PFSK-1 (cell line): ENCODE measurements at regions not wholly inside any gene's neighbourhood (a gene's known extent, or its start where the extent isn't known, plus 50 kb on each side); places are given as distances from the start of the nearest gene placed in this dataset.

Experiments used
- FOXP2 ChIP-seq: optimal IDR thresholded peaks from 2 replicates; pipeline ENCODE3; 2011; ENCODE audit warnings: borderline replicate concordance, control low read depth, inconsistent platforms; ENCODE audit not compliant: insufficient read depth; ENCODE audit errors: extremely low read length, extremely low read depth
- POLR2AphosphoS5 ChIP-seq: IDR thresholded peaks from 2 replicates; pipeline ENCODE4 v1.6.1; 2012; ENCODE audit warnings: low read depth, mild to moderate bottlenecking, control low read depth, low read length, moderate library complexity
- REST ChIP-seq, 2 experiments: IDR thresholded peaks; 2 replicates each; pipeline versions ENCODE4 v1.6.1 to v1.8.0; 2011 to 2012; ENCODE audit warnings: low read depth in 2 of 2, low read length in 2 of 2, control low read depth in 1 of 2, inconsistent platforms in 1 of 2, mild to moderate bottlenecking in 1 of 2, moderate library complexity in 1 of 2; ENCODE audit not compliant: insufficient read depth in 1 of 2
- SIN3A ChIP-seq: IDR thresholded peaks from 2 replicates; pipeline ENCODE4 v1.6.1; 2012; ENCODE audit warnings: mild to moderate bottlenecking, low read length, moderate library complexity, borderline replicate concordance; ENCODE audit not compliant: insufficient read depth
- TAF1 ChIP-seq: IDR thresholded peaks from 2 replicates; pipeline ENCODE4 v1.6.1; 2012; ENCODE audit warnings: low read length, control low read depth, borderline replicate concordance; ENCODE audit not compliant: insufficient read depth

DNA sequence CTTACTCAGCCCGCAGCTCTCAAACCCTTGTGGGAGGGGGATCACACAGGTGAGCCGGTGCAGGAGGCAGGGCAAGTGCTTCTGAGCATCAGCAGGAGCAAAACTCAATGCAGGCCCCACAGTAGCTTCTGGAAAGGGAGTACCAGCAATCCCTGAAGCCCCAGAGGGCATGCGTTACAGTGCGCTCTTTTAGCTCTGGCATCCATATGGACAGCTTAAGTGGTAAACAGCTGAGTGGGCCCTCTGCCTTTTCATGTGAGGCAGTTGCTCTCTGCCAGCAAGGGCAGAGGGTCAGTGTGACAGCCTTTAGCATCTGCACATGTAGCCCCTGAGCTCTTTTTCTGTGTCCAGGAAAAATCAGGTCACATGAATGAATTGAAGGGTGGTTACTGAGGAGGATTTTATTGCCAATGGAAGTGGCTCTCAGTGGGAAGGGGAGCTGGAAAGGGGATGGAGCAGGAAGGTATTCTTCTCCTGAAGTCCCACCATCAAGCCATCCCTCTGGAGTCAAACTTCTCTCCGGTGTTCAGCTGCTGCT lies 464.3 kb upstream of the THRB start:
- TF ChIP-seq POLR2AphosphoS5 (no peak), FOXP2 (no peak), REST (IDR thresholded peaks at IDR 0.05; ENCODE audit: insufficient read depth in 1 of 2, low read depth in 2 of 2, low read length in 2 of 2) (no peak), SIN3A (no peak), TAF1 (no peak)

DNA sequence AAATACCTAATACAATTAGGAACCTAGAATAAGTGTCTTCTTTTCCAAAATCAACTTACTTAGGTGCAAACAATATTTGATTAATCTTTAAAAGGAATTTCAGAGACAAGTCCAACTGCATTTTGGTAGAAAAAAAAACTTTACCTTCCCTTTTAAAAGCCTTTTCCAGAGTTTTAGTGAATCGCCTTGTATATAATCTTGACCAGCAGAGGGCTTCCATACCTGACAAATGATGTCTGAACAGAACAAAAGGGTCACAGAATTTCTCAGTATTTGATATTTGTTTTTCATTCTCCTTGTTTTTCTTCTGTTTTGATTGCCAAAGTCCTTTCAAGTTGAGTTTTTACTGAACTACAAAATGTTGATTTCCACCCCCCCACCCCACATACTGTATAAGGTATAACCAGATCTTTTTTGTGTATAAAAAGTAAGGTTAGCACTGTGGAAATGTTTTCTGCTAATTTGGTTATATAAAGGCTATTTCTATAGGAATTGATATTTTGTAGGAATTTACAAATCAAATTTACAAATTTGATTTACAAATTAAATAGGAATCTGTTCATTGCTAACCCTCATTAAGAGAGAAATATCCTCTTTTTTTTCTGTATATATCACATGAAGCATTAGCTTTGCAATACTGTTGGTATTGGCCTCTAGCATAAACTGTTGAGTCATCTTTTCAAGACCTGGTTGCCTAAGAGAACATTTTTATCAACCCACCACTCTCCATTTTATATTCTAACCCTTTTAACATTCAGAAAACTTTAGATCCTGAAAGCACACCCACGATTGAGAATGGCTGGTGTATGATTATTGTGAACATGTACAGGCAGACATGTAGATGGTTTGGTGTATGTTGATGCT lies 464.1 kb upstream of the RARB start:
- no peak for TF ChIP-seq POLR2AphosphoS5
- TF ChIP-seq TAF1, result no peak
- TF ChIP-seq FOXP2, result no peak

- TF ChIP-seq POLR2AphosphoS5 (no peak), SIN3A (no peak), FOXP2 (no peak), REST (IDR thresholded peaks at IDR 0.05; ENCODE audit: insufficient read depth in 1 of 2, low read depth in 2 of 2, low read length in 2 of 2) (no peak), TAF1 (no peak)
These were observed 462.2 kb upstream of the RARB start for GRCh38 chr3:24965706-24966385.

DNA sequence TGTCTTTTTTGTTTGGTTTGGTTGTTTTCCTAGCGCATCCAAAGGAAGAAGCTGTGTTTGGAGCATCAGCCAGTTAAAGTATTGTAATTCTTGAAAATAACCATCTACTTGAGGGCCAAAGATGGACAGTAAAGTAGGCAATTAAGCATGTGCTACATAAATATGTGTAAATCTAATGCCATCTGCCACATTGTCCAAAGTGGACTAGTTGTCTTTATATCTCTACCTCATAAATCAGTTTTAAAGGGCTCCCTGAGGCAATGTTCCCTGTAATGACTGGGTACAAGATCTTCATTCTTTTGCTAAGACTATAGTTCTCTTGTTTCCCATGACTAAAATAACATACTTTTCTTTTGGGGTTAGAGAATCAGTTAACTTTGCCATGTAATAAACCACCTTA lies 460.0 kb upstream of the RARB start:
- no peak for TF ChIP-seq FOXP2
- TF ChIP-seq SIN3A, result no peak
- TF ChIP-seq POLR2AphosphoS5, result no peak
- no peak for TF ChIP-seq TAF1
- no peak for TF ChIP-seq REST (IDR thresholded peaks at IDR 0.05; ENCODE audit: insufficient read depth in 1 of 2, low read depth in 2 of 2, low read length in 2 of 2)

- TF ChIP-seq REST (IDR thresholded peaks at IDR 0.05; ENCODE audit: insufficient read depth in 1 of 2, low read depth in 2 of 2, low read length in 2 of 2), result no peak
- TF ChIP-seq FOXP2, result no peak
- TF ChIP-seq POLR2AphosphoS5, result no peak
- no peak for TF ChIP-seq TAF1
- no peak for TF ChIP-seq SIN3A
These were observed 455.6 kb upstream of the RARB start for GRCh38 chr3:24972491-24972890.
